K562 (cell line): ENCODE measurements at regions not wholly inside any gene's neighbourhood (a gene's known extent, or its start where the extent isn't known, plus 50 kb on each side); places are given as distances from the start of the nearest gene placed in this dataset.

Source experiments
- ATAC-seq: fragments of 200-7000 bp; cut with Tn5 transposase; 3 replicates; pipeline ENCODE4 v1.9.1; 2020; ENCODE audit warnings: moderate library complexity
- BruUV-seq: library from RNA; stranded (reverse); fragments of 400-500 nt; replicated peaks from 2 replicates; lab custom pipeline; 2021; lab: Mats Ljungman, UMichigan
- CTCF ChIA-PET: fragments of 300-600 bp; formaldehyde crosslinking; extraction: SDS; loops from one replicate; lab custom pipeline; 2021; ENCODE audit warnings: low intra/inter-chr PET ratio; lab: Yijun Ruan, JAX
- POLR2A ChIA-PET: fragments of 300-600, 350-650 bp; sonication (Branson Sonifier 250); formaldehyde crosslinking; extraction: SDS; loops from one replicate; lab custom pipeline; 2021; ENCODE audit warnings: antibody characterized with exemption, inconsistent platforms; lab: Yijun Ruan, JAX
- DNase-seq, 4 experiments: peaks; one replicate each; pipeline versions ENCODE4 v3.0.0 to v3.0.0-alpha.2; 2011 to 2018; ENCODE audit warnings: low spot score in 3 of 4, mixed read lengths in 3 of 4; ENCODE audit errors: extremely low read depth in 1 of 4
- FAIRE-seq: peaks from 2 replicates; lab custom pipeline; 2011; peaks lifted over from hg19 to GRCh38; lab: Jason Lieb, UNC
- H2AFZ ChIP-seq: 2 replicates; pipeline ENCODE4 v1.6.0; 2011; ENCODE audit warnings: low read depth, low read length, control low read depth, inconsistent platforms
- H3K27ac ChIP-seq: fragments of 200-600 bp; 3 replicates; pipeline ENCODE4 v1.8.0; 2011; ENCODE audit warnings: low read depth, mild to moderate bottlenecking, control low read depth, inconsistent platforms, low read length, moderate library complexity, mixed read lengths; ENCODE audit errors: extremely low read depth
- H3K27me3 ChIP-seq, 2 experiments: fragments of 300-600 bp in 1 of 2; 2 replicates in 1 of 2; 3 replicates in 1 of 2; pipeline versions ENCODE4 v1.6.0 to v1.8.0; 2011; ENCODE audit warnings: inconsistent platforms in 2 of 2, low read length in 2 of 2, mild to moderate bottlenecking in 1 of 2, mixed read lengths in 1 of 2, moderate library complexity in 1 of 2; ENCODE audit not compliant: control insufficient read depth in 2 of 2, insufficient read depth in 2 of 2
- H3K36me3 ChIP-seq: fragments of 300-600 bp; 3 replicates; pipeline ENCODE4 v1.8.0; 2011; ENCODE audit warnings: mild to moderate bottlenecking, low read length, inconsistent platforms; ENCODE audit not compliant: control insufficient read depth, insufficient read depth
- H3K4me1 ChIP-seq, 2 experiments: fragments of 200-600 bp in 1 of 2; replicated peaks in 1 of 2; 2 replicates in 1 of 2; 3 replicates in 1 of 2; pipeline versions ENCODE4 v1.5.1 to v1.8.0; 2011; ENCODE audit warnings: inconsistent platforms in 2 of 2, low read length in 2 of 2, mild to moderate bottlenecking in 1 of 2, mixed read lengths in 1 of 2, moderate library complexity in 1 of 2; ENCODE audit not compliant: control insufficient read depth in 2 of 2, insufficient read depth in 2 of 2
- H3K4me2 ChIP-seq: 2 replicates; pipeline ENCODE4 v1.6.1; 2011; ENCODE audit warnings: low read length, control low read depth, inconsistent platforms, mixed read lengths; ENCODE audit not compliant: insufficient read depth
- H3K4me3 ChIP-seq: fragments of 200-600 bp; sonication (generic), shearing (Covaris generic); 2 replicates; pipeline ENCODE4 v1.5.1; 2016; ENCODE audit warnings: control low read depth, inconsistent platforms
- H3K79me2 ChIP-seq: fragments of 200-600 bp; 3 replicates; pipeline ENCODE4 v1.8.0; 2011; ENCODE audit warnings: low read length, inconsistent platforms; ENCODE audit not compliant: control insufficient read depth, insufficient read depth
- H3K9ac ChIP-seq, 2 experiments: 2 replicates each; pipeline versions ENCODE4 v1.6.0 to v1.6.1; 2011; ENCODE audit warnings: low read depth in 2 of 2, low read length in 2 of 2, control low read depth in 1 of 2, inconsistent platforms in 1 of 2, mild to moderate bottlenecking in 1 of 2, mixed read lengths in 1 of 2; ENCODE audit not compliant: insufficient read depth in 1 of 2
- H3K9me1 ChIP-seq: one replicate; pipeline ENCODE4 v1.6.0; 2011; ENCODE audit warnings: inconsistent platforms, mild to moderate bottlenecking, low read length, moderate library complexity; ENCODE audit not compliant: control insufficient read depth, insufficient read depth
- H3K9me3 ChIP-seq: replicated peaks from 2 replicates; pipeline ENCODE4 v1.5.1; 2011; ENCODE audit warnings: low read depth, low read length, inconsistent platforms; ENCODE audit not compliant: control insufficient read depth, insufficient read depth
- H4K20me1 ChIP-seq: replicated peaks from 2 replicates; pipeline ENCODE4 v1.6.1; 2011; ENCODE audit warnings: low read length, inconsistent platforms, mixed read lengths; ENCODE audit not compliant: control insufficient read depth, insufficient read depth
- CBFB ChIP-seq: sonication (generic); formaldehyde crosslinking; IDR thresholded peaks from 2 replicates; pipeline ENCODE4 v1.4.0; 2020; ENCODE audit warnings: mild to moderate bottlenecking, missing genetic modification reagents
- CC2D1A ChIP-seq: fragments of 450-650 bp; IDR thresholded peaks from 2 replicates; pipeline ENCODE4 v1.6.1; 2017; ENCODE audit warnings: mild to moderate bottlenecking
- CHAMP1 ChIP-seq: fragments of 450-650 bp; IDR thresholded peaks from 2 replicates; pipeline ENCODE4 v1.6.1; 2016; ENCODE audit warnings: mild to moderate bottlenecking
- CREB3L1 ChIP-seq: fragments of 450-650 bp; IDR thresholded peaks from 2 replicates; pipeline ENCODE4 v1.6.1; 2014; ENCODE audit warnings: low read depth, mild to moderate bottlenecking, moderate library complexity, borderline replicate concordance
- E2F1 ChIP-seq: sonication (generic); formaldehyde crosslinking; IDR thresholded peaks from 2 replicates; pipeline ENCODE4 v1.8.1; 2023; ENCODE audit warnings: mild to moderate bottlenecking, missing genetic modification reagents, moderate library complexity
- FOXK2 ChIP-seq, 2 experiments: fragments of 450-650 bp; IDR thresholded peaks in 1 of 2; conservative IDR thresholded peaks in 1 of 2; 2 replicates each; pipeline ENCODE4 v1.6.1; 2016; ENCODE audit warnings: low read depth in 2 of 2, mild to moderate bottlenecking in 1 of 2
- TCF15 ChIP-seq: fragments of 250-450 bp; sonication (Bioruptor Pico); IDR thresholded peaks from 2 replicates; pipeline ENCODE4 v1.8.0; 2022; ENCODE audit warnings: moderate library complexity, mild to moderate bottlenecking, inconsistent platforms
- TCF7L2 ChIP-seq: fragments of 150-350 bp; IDR thresholded peaks from 2 replicates; pipeline ENCODE4 v1.6.1; 2016; ENCODE audit warnings: low read depth, mild to moderate bottlenecking, low read length, moderate library complexity
- ZBTB1 ChIP-seq: sonication (generic); formaldehyde crosslinking; IDR thresholded peaks from 2 replicates; pipeline ENCODE4 v1.8.1; 2023; ENCODE audit warnings: missing genetic modification reagents, low read depth, mild to moderate bottlenecking, borderline replicate concordance
- WGBS: fragments of 100-300 bp; shearing (Covaris generic); methylation state at CpG from one replicate; pipeline ENCODE4 v1.1.6; 2016; ENCODE audit warnings: low coverage, mixed read lengths; ENCODE audit not compliant: insufficient coverage; ENCODE audit errors: missing lambda C conversion rate; 5-methylcytosine and 5-hydroxymethylcytosine counted together
- in situ Hi-C: fragments of 300-500 bp; cut with MboI; formaldehyde crosslinking; loops from 4 replicates; pipeline ENCODE4 v1.15.0; 2018; ENCODE audit warnings: inconsistent platforms, mixed read lengths
- intact Hi-C: fragments of 100-400 bp; cut with micrococcal nuclease; formaldehyde crosslinking; loops from 2 replicates; pipeline ENCODE4 v1.14.2; 2022
- TF ChIP-seq, protein P1 (sequence below): IDR thresholded peaks from 2 replicates; pipeline ENCODE4 v1.6.1; 2014; ENCODE audit warnings: antibody characterized with exemption

- TF ChIP-seq CREB3L1 (no peak), ZBTB1 (no peak), CBFB (CRISPR knock-in tag) (no peak)
Measured at GRCh38 chr13:56558698-56559320, 581.9 kb upstream of the PRR20A start (continued).

GRCh38 chr13:56561327-56561726 is 579.4 kb upstream of the PRR20A start:
- H3K27ac ChIP-seq = no peak overlapping the region

More at GRCh38 chr13:56561327-56561726, 579.4 kb upstream of the PRR20A start:
- ChIA-PET POLR2A (no interaction called here), CTCF (no interaction called here)
- BruUV-seq = no TSS peak
- no peak for TF ChIP-seq E2F1 (CRISPR knock-in tag)
- TF ChIP-seq, protein P1, sequence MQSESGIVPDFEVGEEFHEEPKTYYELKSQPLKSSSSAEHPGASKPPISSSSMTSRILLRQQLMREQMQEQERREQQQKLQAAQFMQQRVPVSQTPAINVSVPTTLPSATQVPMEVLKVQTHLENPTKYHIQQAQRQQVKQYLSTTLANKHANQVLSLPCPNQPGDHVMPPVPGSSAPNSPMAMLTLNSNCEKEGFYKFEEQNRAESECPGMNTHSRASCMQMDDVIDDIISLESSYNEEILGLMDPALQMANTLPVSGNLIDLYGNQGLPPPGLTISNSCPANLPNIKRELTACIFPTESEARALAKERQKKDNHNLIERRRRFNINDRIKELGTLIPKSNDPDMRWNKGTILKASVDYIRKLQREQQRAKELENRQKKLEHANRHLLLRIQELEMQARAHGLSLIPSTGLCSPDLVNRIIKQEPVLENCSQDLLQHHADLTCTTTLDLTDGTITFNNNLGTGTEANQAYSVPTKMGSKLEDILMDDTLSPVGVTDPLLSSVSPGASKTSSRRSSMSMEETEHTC = no peak
- TF ChIP-seq TCF15 (CRISPR knock-in tag) = no peak
- TF ChIP-seq TCF7L2 = no peak
- TF ChIP-seq FOXK2 (conservative IDR thresholded peaks at IDR 0.05 in 1 of 2, IDR thresholded peaks at IDR 0.05 in 1 of 2; ENCODE audit: low read depth in 2 of 2) = no peak
- TF ChIP-seq CC2D1A = no peak
- TF ChIP-seq CHAMP1 = no peak
- Histone ChIP-seq H4K20me1 (no peaks in the 10 kb centered on the region), H3K9me1 (no peaks in the 10 kb centered on the region), H3K36me3 (no peaks in the 10 kb centered on the region), H3K4me3 (no peak overlapping the region), H3K4me2 (no peak overlapping the region), H3K9ac (no peak overlapping the region), H3K4me1 (no peaks in the 10 kb centered on the region), H3K9me3 (no peaks in the 10 kb centered on the region), H3K27me3 (no peaks in the 10 kb centered on the region), H2AFZ (no peak overlapping the region), H3K79me2 (no peaks in the 10 kb centered on the region)
- ATAC-seq (no peak), FAIRE-seq (no peak), DNase-seq (peak in 1 of 4 experiments; percentile 0)
- in situ Hi-C loops = no loop called here
- 0% methylated on average over 2 of the region's 2 CpGs for WGBS
- intact Hi-C loops = no loop called here
